Neural progenitor cell (in vitro differentiated cells): ENCODE measurements at regions not wholly inside any gene's neighbourhood (a gene's known extent, or its start where the extent isn't known, plus 50 kb on each side); places are given as distances from the start of the nearest gene placed in this dataset.
A peak's percentile ranks its signal among the peaks of the same experiment; 100 is the strongest.

Experiments used
- DNase-seq: peaks from one replicate; pipeline ENCODE4 v3.0.0-alpha.2; 2016; ENCODE audit warnings: low spot score
- H2AFZ ChIP-seq: fragments of 200-600 bp; sonication (generic); replicated peaks from 2 replicates; pipeline ENCODE4 v1.6.1; 2016; ENCODE audit warnings: antibody characterized with exemption
- H3F3A ChIP-seq: fragments of 200-600 bp; sonication (generic); 2 replicates; pipeline ENCODE4 v1.6.1; 2016; ENCODE audit warnings: antibody characterized with exemption, low read depth
- H3K27ac ChIP-seq: fragments of 200-600 bp; sonication (generic); 2 replicates; pipeline ENCODE4 v1.5.1; 2016; ENCODE audit warnings: mild to moderate bottlenecking
- H3K27me3 ChIP-seq: fragments of 200-600 bp; sonication (generic); 2 replicates; pipeline ENCODE4 v1.6.1; 2016; ENCODE audit warnings: mild to moderate bottlenecking, moderate library complexity
- H3K36me3 ChIP-seq: fragments of 200-600 bp; sonication (generic); 2 replicates; pipeline ENCODE4 v1.5.1; 2016
- H3K4me1 ChIP-seq: fragments of 200-600 bp; sonication (generic); 2 replicates; pipeline ENCODE4 v1.6.1; 2016; ENCODE audit warnings: mixed run types
- H3K4me2 ChIP-seq: fragments of 200-600 bp; sonication (generic); 2 replicates; pipeline ENCODE4 v1.6.1; 2016
- H3K4me3 ChIP-seq: fragments of 200-600 bp; sonication (generic); 2 replicates; pipeline ENCODE4 v1.5.1; 2016
- H3K79me2 ChIP-seq: fragments of 200-600 bp; sonication (generic); 2 replicates; pipeline ENCODE4 v1.6.1; 2016; ENCODE audit warnings: low read depth
- H3K9ac ChIP-seq: fragments of 200-600 bp; sonication (generic); 2 replicates; pipeline ENCODE4 v1.6.1; 2016
- H3K9me3 ChIP-seq: fragments of 200-600 bp; sonication (generic); 2 replicates; pipeline ENCODE4 v1.5.1; 2016; ENCODE audit warnings: low read depth
- H4K20me1 ChIP-seq: fragments of 200-600 bp; sonication (generic); 2 replicates; pipeline ENCODE4 v1.6.1; 2016; ENCODE audit warnings: low read depth
- H3K27ac Mint-ChIP-seq: 3 replicates; pipeline ENCODE4 v1.8.0; 2021; ENCODE audit warnings: mixed read lengths
- H3K27me3 Mint-ChIP-seq: 2 replicates; pipeline ENCODE4 v1.8.0; 2022; ENCODE audit warnings: low read depth, mild to moderate bottlenecking, inconsistent platforms, moderate library complexity, mixed read lengths; ENCODE audit not compliant: insufficient read depth
- H3K36me3 Mint-ChIP-seq: 3 replicates; pipeline ENCODE4 v1.8.0; 2021; ENCODE audit warnings: mixed read lengths
- H3K4me1 Mint-ChIP-seq: 3 replicates; pipeline ENCODE4 v1.8.0; 2021; ENCODE audit warnings: mixed read lengths
- H3K4me3 Mint-ChIP-seq: 3 replicates; pipeline ENCODE4 v1.8.0; 2021; ENCODE audit warnings: mild to moderate bottlenecking, moderate library complexity, mixed read lengths
- H3K9me3 Mint-ChIP-seq: 3 replicates; pipeline ENCODE4 v1.8.0; 2020; ENCODE audit warnings: mixed read lengths
- CTCF ChIP-seq: fragments of 200-600 bp; sonication (generic); IDR thresholded peaks from 2 replicates; pipeline ENCODE4 v1.5.1; 2017; ENCODE audit warnings: antibody characterized with exemption, mild to moderate bottlenecking
- EZH2 ChIP-seq: fragments of 200-600 bp; sonication (generic); IDR thresholded peaks from 2 replicates; pipeline ENCODE4 v1.6.1; 2017; ENCODE audit warnings: antibody characterized with exemption, mild to moderate bottlenecking, moderate library complexity
- EZH2phosphoT487 ChIP-seq: fragments of 200-600 bp; sonication (generic); IDR thresholded peaks from 2 replicates; pipeline ENCODE4 v1.6.1; 2017; ENCODE audit warnings: antibody characterized with exemption

- no peaks in the 10 kb centered on the region for H4K20me1 ChIP-seq
- Mint-ChIP-seq H3K27me3 (peaks cover 6% of the 10 kb centered on the region), H3K4me3 (peak overlapping the region; percentile 63), H3K4me1 (peaks cover 20% of the 10 kb centered on the region), H3K27ac (peak overlapping the region; percentile 81), H3K36me3 (no peaks in the 10 kb centered on the region), H3K9me3 (no peaks in the 10 kb centered on the region)
- H2AFZ ChIP-seq = peak overlapping the region; percentile 99
- DNase-seq = peak; percentile 90
- no peaks in the 10 kb centered on the region for H3K4me1 ChIP-seq
- no peak overlapping the region for H3K27ac ChIP-seq
- no peak overlapping the region for H3K9ac ChIP-seq
- H3K79me2 ChIP-seq = no peaks in the 10 kb centered on the region
- peak overlapping the region; percentile 36 for H3K4me3 ChIP-seq
- H3F3A ChIP-seq = no peaks in the 10 kb centered on the region
- no peaks in the 10 kb centered on the region for H3K27me3 ChIP-seq
- no peaks in the 10 kb centered on the region for H3K36me3 ChIP-seq
- no peaks in the 10 kb centered on the region for H3K9me3 ChIP-seq
- TF ChIP-seq EZH2phosphoT487 (no peak), EZH2 (no peak), CTCF (peak; percentile 93)
- H3K4me2 ChIP-seq = peak overlapping the region; percentile 71
Observed at GRCh38 chr6:110039364-110039980, 61.4 kb downstream of the GPR6 start.

DNA sequence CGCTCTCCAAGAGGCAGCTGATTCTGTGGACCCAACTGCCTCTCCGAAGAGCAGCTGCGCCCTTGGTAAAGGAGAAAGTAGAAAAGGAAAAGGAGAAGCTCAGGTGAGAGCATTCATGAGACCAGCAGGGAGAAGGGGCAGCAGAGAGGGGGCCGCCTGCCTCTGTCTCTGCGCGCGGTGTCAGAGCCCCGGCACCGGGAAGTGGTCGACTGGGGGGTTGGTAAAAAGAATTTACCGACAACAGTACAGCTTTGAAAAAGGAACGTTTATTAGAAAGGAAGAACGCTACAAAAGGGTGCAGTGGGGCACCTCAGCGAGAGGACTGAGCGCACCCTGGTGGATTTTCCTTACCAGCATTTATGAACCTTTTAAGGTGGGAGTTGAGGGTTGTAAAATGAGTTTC lies 61.9 kb downstream of the GPR6 start:
- peak; percentile 55 for TF ChIP-seq CTCF
- no peak for TF ChIP-seq EZH2
- TF ChIP-seq EZH2phosphoT487 = no peak
- Histone ChIP-seq H3F3A (no peaks in the 10 kb centered on the region), H3K27ac (no peak overlapping the region), H3K36me3 (no peaks in the 10 kb centered on the region), H3K9ac (no peak overlapping the region), H3K27me3 (no peaks in the 10 kb centered on the region), H2AFZ (peak overlapping the region; percentile 99), H3K4me3 (peak overlapping the region; percentile 36), H4K20me1 (no peaks in the 10 kb centered on the region), H3K4me2 (peak overlapping the region; percentile 71), H3K4me1 (no peaks in the 10 kb centered on the region), H3K9me3 (no peaks in the 10 kb centered on the region), H3K79me2 (no peaks in the 10 kb centered on the region)
- Mint-ChIP-seq H3K36me3 (no peaks in the 10 kb centered on the region), H3K9me3 (no peaks in the 10 kb centered on the region), H3K27ac (peak overlapping the region; percentile 29), H3K27me3 (peaks cover 6% of the 10 kb centered on the region), H3K4me3 (peak overlapping the region; percentile 63), H3K4me1 (peaks cover 17% of the 10 kb centered on the region)
- peak; percentile 36 for DNase-seq

DNA sequence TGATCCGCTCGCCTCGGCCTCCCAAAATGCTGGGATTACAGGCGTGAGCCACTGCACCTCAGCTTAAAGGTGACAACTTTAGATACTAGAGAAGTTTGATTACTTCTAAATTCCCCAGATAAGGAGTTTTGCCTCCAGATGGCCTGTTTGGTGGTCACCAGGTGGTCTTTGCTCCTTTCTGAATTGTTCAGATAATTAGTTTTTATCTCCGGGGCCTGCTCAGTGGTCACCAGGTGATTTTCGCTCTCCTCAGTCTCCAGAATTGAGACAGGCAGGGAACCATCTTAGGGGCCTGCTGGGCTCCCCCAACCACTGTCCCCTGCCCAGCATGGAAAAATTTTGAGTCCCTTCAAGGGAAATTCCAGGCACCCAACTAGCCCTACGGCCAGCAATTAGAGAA lies 62.6 kb downstream of the GPR6 start:
- no peak overlapping the region for H3K9ac ChIP-seq
- Mint-ChIP-seq H3K4me1 (peaks cover 17% of the 10 kb centered on the region), H3K9me3 (no peaks in the 10 kb centered on the region), H3K27ac (no peak overlapping the region), H3K4me3 (no peak overlapping the region), H3K27me3 (peaks cover 5% of the 10 kb centered on the region), H3K36me3 (no peaks in the 10 kb centered on the region)
- no peaks in the 10 kb centered on the region for H3K4me1 ChIP-seq
- H3K27ac ChIP-seq = no peak overlapping the region
- H3K36me3 ChIP-seq = no peaks in the 10 kb centered on the region
- no peaks in the 10 kb centered on the region for H4K20me1 ChIP-seq
- no peaks in the 10 kb centered on the region for H3K79me2 ChIP-seq
- H3K4me2 ChIP-seq = no peak overlapping the region
- H3K9me3 ChIP-seq = no peaks in the 10 kb centered on the region
- no peaks in the 10 kb centered on the region for H3K27me3 ChIP-seq
- no peak overlapping the region for H3K4me3 ChIP-seq
- DNase-seq = no peak
- no peak for TF ChIP-seq CTCF
- TF ChIP-seq EZH2phosphoT487 = no peak
- no peak for TF ChIP-seq EZH2
- no peak overlapping the region for H2AFZ ChIP-seq
- H3F3A ChIP-seq = no peaks in the 10 kb centered on the region
